Activated CD4-positive, alpha-beta T cell treated with anti-CD3 and anti-CD28 coated beads for 24 hours (primary cell): ENCODE measurements at regions not wholly inside any gene's neighbourhood (a gene's known extent, or its start where the extent isn't known, plus 50 kb on each side); places are given as distances from the start of the nearest gene placed in this dataset.

ENCODE experiments used
- DNase-seq, 2 donors: peaks; one replicate each; pipeline ENCODE4 v3.0.0-alpha.2; 2020; ENCODE audit warnings: low read depth in 2 of 2

GRCh38 chr5:104237586-104237985 lies 675.0 kb upstream of the NUDT12 start:
- DNase-seq: no peak

- DNase-seq: no peak
Measured at GRCh38 chr5:104223885-104224773, 661.5 kb upstream of the NUDT12 start.

- no peak for DNase-seq
Measured at GRCh38 chr5:104218200-104218599, 655.6 kb upstream of the NUDT12 start.

- DNase-seq: no peak
Measured at GRCh38 chr5:104213216-104213615, 650.6 kb upstream of the NUDT12 start.

GRCh38 chr5:104199771-104200170 lies 637.2 kb upstream of the NUDT12 start:
- no peak for DNase-seq

GRCh38 chr5:104198156-104198555 lies 635.6 kb upstream of the NUDT12 start:
- DNase-seq: no peak

- no peak for DNase-seq
Measured at GRCh38 chr5:104189909-104190308, 627.3 kb upstream of the NUDT12 start.

GRCh38 chr5:104189031-104189430 lies 626.4 kb upstream of the NUDT12 start:
- DNase-seq: no peak

GRCh38 chr5:104187656-104188055 lies 625.1 kb upstream of the NUDT12 start:
- DNase-seq: no peak

- no peak for DNase-seq
Measured at GRCh38 chr5:104186510-104186909, 623.9 kb upstream of the NUDT12 start.

- DNase-seq: no peak
Measured at GRCh38 chr5:104186100-104186499, 623.5 kb upstream of the NUDT12 start.

GRCh38 chr5:104184264-104184663 lies 621.7 kb upstream of the NUDT12 start:
- no peak for DNase-seq

- no peak for DNase-seq
Measured at GRCh38 chr5:104178829-104179456, 616.4 kb upstream of the NUDT12 start.

GRCh38 chr5:104178066-104178465 lies 615.5 kb upstream of the NUDT12 start:
- DNase-seq: no peak

- no peak for DNase-seq
Measured at GRCh38 chr5:104177651-104178050, 615.1 kb upstream of the NUDT12 start.

GRCh38 chr5:104172976-104173375 lies 610.4 kb upstream of the NUDT12 start:
- no peak for DNase-seq

GRCh38 chr5:104171958-104172690 lies 609.5 kb upstream of the NUDT12 start:
- DNase-seq: no peak

GRCh38 chr5:104170926-104171325 lies 608.3 kb upstream of the NUDT12 start:
- no peak for DNase-seq

GRCh38 chr5:104146652-104147051 lies 584.1 kb upstream of the NUDT12 start:
- no peak for DNase-seq

GRCh38 chr5:104139840-104140239 lies 577.3 kb upstream of the NUDT12 start:
- DNase-seq: no peak

GRCh38 chr5:104130320-104130719 lies 567.7 kb upstream of the NUDT12 start:
- DNase-seq: no peak

GRCh38 chr5:104128348-104128747 lies 565.8 kb upstream of the NUDT12 start:
- DNase-seq: no peak

- no peak for DNase-seq
Measured at GRCh38 chr5:104126980-104127379, 564.4 kb upstream of the NUDT12 start.
